Spleen (tissue), 11 donors: ENCODE measurements at regions not wholly inside any gene's neighbourhood (a gene's known extent, or its start where the extent isn't known, plus 50 kb on each side); places are given as distances from the start of the nearest gene placed in this dataset.

Source experiments
- DNase-seq: peaks from one replicate; pipeline ENCODE4 v3.0.0-alpha.2; 2020
- H3K27ac ChIP-seq, 8 donors: fragments of 200-600 bp; sonication (generic) in 7 of 8; 1 replicate in 4 of 8; 2 replicates in 4 of 8; pipeline versions ENCODE4 v1.5.0 to v1.8.0; 2016 to 2021; ENCODE audit warnings: inconsistent platforms in 4 of 8, mild to moderate bottlenecking in 4 of 8, moderate library complexity in 1 of 8
- H3K27me3 ChIP-seq, 7 donors: fragments of 200-600 bp; sonication (generic) in 6 of 7; replicated peaks in 1 of 7; 1 replicate in 4 of 7; 2 replicates in 3 of 7; pipeline versions ENCODE4 v1.5.0 to v1.8.0; 2016 to 2021; ENCODE audit warnings: inconsistent platforms in 3 of 7, mild to moderate bottlenecking in 1 of 7
- H3K36me3 ChIP-seq, 6 donors: fragments of 200-600 bp; sonication (generic) in 5 of 6; 1 replicate in 4 of 6; 2 replicates in 2 of 6; pipeline versions ENCODE4 v1.5.0 to v1.8.0; 2016 to 2021; ENCODE audit warnings: inconsistent platforms in 2 of 6
- H3K4me1 ChIP-seq, 6 donors: fragments of 200-600 bp; sonication (generic) in 5 of 6; 1 replicate in 3 of 6; 2 replicates in 3 of 6; pipeline versions ENCODE4 v1.5.0 to v1.8.0; 2016 to 2021; ENCODE audit warnings: inconsistent platforms in 3 of 6
- H3K4me3 ChIP-seq, 8 donors: fragments of 200-600 bp; sonication (generic) in 7 of 8; 1 replicate in 4 of 8; 2 replicates in 4 of 8; pipeline versions ENCODE4 v1.5.0 to v1.8.0; 2016 to 2021; ENCODE audit warnings: inconsistent platforms in 4 of 8, mild to moderate bottlenecking in 4 of 8, moderate library complexity in 2 of 8
- H3K9me3 ChIP-seq, 8 donors: fragments of 200-600 bp; sonication (generic) in 7 of 8; 1 replicate in 4 of 8; 2 replicates in 4 of 8; pipeline versions ENCODE4 v1.5.0 to v1.8.0; 2016 to 2021; ENCODE audit warnings: inconsistent platforms in 4 of 8
- CTCF ChIP-seq, 11 experiments: fragments of 200-600 bp in 7 of 11; fragments of 450-650 bp in 4 of 11; sonication (generic) in 4 of 11; IDR thresholded peaks in 8 of 11; conservative IDR thresholded peaks in 3 of 11; 1 replicate in 7 of 11; 2 replicates in 4 of 11; pipeline versions ENCODE4 v1.4.0 to v1.8.0; 2016 to 2021; ENCODE audit warnings: antibody characterized with exemption in 11 of 11, inconsistent platforms in 4 of 11, mild to moderate bottlenecking in 1 of 11
- POLR2A ChIP-seq, 3 donors: fragments of 450-650 bp; IDR thresholded peaks; one replicate each; pipeline ENCODE4 v1.5.1; 2017; ENCODE audit warnings: antibody characterized with exemption in 3 of 3, mild to moderate bottlenecking in 1 of 3
- POLR2AphosphoS5 ChIP-seq, 3 donors: sonication (generic); formaldehyde crosslinking; IDR thresholded peaks; one replicate each; pipeline ENCODE4 v1.5.1; 2017; ENCODE audit warnings: antibody characterized with exemption in 3 of 3
- WGBS, 5 donors: extraction: QIAGEN DNeasy Blood & Tissue Kit in 3 of 5; methylation state at CpG; one replicate each; pipeline versions ENCODE4 v1.1.5 to v1.1.7; 2013 to 2018; 5-methylcytosine and 5-hydroxymethylcytosine counted together
- intact Hi-C: fragments of 100-400 bp; cut with DNase I; formaldehyde crosslinking; loops from one replicate; pipeline ENCODE4 v1.15.0; 2023; ENCODE audit warnings: low total_unique reads
- donor health status: healthy with polysubstance abuse.
- donor health status: DM: no; HTN: no; CAD: no; lungs with moderate emphysema.
- donor health status: DM: no; HTN: no; CAD: no.
- donor health status: Bipolar disorder and iron deficiency.
- donor health status: healthy.
- donor health status: DM: no; HTN: no; CAD: no.
- donor health status: DM: yes; HTN: yes; CAD: no.

GRCh38 chr5:169408171-169408570, 107.2 kb upstream of the SLIT3 start:
- TF ChIP-seq CTCF (IDR thresholded peaks at IDR 0.05 in 8 of 11, conservative IDR thresholded peaks at IDR 0.05 in 3 of 11) (no peak), POLR2AphosphoS5 (IDR thresholded peaks at IDR 0.05) (no peak), POLR2A (IDR thresholded peaks at IDR 0.05) (no peak)
- no peak overlapping the region for H3K27ac ChIP-seq
- 68 to 86% (median 75%) methylated on average over 4 of the region's 4 CpGs for WGBS, 5 donors
- no peak for DNase-seq
- H3K27me3 ChIP-seq, result no peaks in the 10 kb centered on the region
- intact Hi-C loops, result no loop called here
- H3K36me3 ChIP-seq, result no peaks in the 10 kb centered on the region
- H3K9me3 ChIP-seq, result no peaks in the 10 kb centered on the region
- no peak overlapping the region for H3K4me3 ChIP-seq
- no peaks in the 10 kb centered on the region for H3K4me1 ChIP-seq

- H3K4me3 ChIP-seq, result no peak overlapping the region
- intact Hi-C loops, result no loop called here
- 51 to 75% (median 66%) methylated on average over 3 of the region's 3 CpGs for WGBS, 5 donors
- TF ChIP-seq CTCF (IDR thresholded peaks at IDR 0.05 in 8 of 11, conservative IDR thresholded peaks at IDR 0.05 in 3 of 11) (no peak), POLR2AphosphoS5 (IDR thresholded peaks at IDR 0.05) (no peak), POLR2A (IDR thresholded peaks at IDR 0.05) (no peak)
- H3K9me3 ChIP-seq, result no peaks in the 10 kb centered on the region
- H3K4me1 ChIP-seq, result no peaks in the 10 kb centered on the region
- no peaks in the 10 kb centered on the region for H3K27me3 ChIP-seq
- no peak overlapping the region for H3K27ac ChIP-seq
- no peaks in the 10 kb centered on the region for H3K36me3 ChIP-seq
- DNase-seq, result no peak
Observed at GRCh38 chr5:169404223-169404622, 103.3 kb upstream of the SLIT3 start.

GRCh38 chr5:169398515-169398914, 97.6 kb upstream of the SLIT3 start:
- 56 to 85% (median 70%) methylated on average over 1 of the region's 1 CpG for WGBS, 5 donors
- Histone ChIP-seq H3K27ac (no peak overlapping the region), H3K27me3 (peaks cover 0 to 5% (median 0%) of the 10 kb centered on the region in 7 donors), H3K9me3 (peaks cover 0 to 16% (median 10%) of the 10 kb centered on the region in 8 donors), H3K36me3 (no peaks in the 10 kb centered on the region), H3K4me3 (no peak overlapping the region), H3K4me1 (no peaks in the 10 kb centered on the region)
- no peak for DNase-seq
- intact Hi-C loops, result no loop called here
- no peak for TF ChIP-seq POLR2A (IDR thresholded peaks at IDR 0.05)
- no peak for TF ChIP-seq POLR2AphosphoS5 (IDR thresholded peaks at IDR 0.05)
- no peak for TF ChIP-seq CTCF (IDR thresholded peaks at IDR 0.05 in 8 of 11, conservative IDR thresholded peaks at IDR 0.05 in 3 of 11)

- intact Hi-C loops, result no loop called here
- WGBS, 5 donors, result 69 to 96% (median 89%) methylated on average over 1 of the region's 1 CpG
- H3K9me3 ChIP-seq, result peaks cover 0 to 16% (median 10%) of the 10 kb centered on the region in 8 donors
Observed at GRCh38 chr5:169395136-169395535, 94.2 kb upstream of the SLIT3 start.

More at GRCh38 chr5:169395136-169395535, 94.2 kb upstream of the SLIT3 start:
- Histone ChIP-seq H3K36me3 (no peaks in the 10 kb centered on the region), H3K27ac (no peak overlapping the region), H3K27me3 (peaks cover 0 to 6% (median 0%) of the 10 kb centered on the region in 7 donors), H3K4me3 (no peak overlapping the region), H3K4me1 (no peaks in the 10 kb centered on the region)
- TF ChIP-seq CTCF (IDR thresholded peaks at IDR 0.05 in 8 of 11, conservative IDR thresholded peaks at IDR 0.05 in 3 of 11) (no peak), POLR2A (IDR thresholded peaks at IDR 0.05) (no peak), POLR2AphosphoS5 (IDR thresholded peaks at IDR 0.05) (no peak)
- DNase-seq, result no peak
